Prostate gland (tissue), 2 donors: ENCODE measurements at regions not wholly inside any gene's neighbourhood (a gene's known extent, or its start where the extent isn't known, plus 50 kb on each side); places are given as distances from the start of the nearest gene placed in this dataset.

Source experiments
- POLR2A ChIP-seq: fragments of 450-650 bp; IDR thresholded peaks from one replicate; pipeline ENCODE4 v1.6.1; 2016; ENCODE audit warnings: antibody characterized with exemption, mild to moderate bottlenecking
- TF ChIP-seq, protein P1 (sequence below), 4 experiments: fragments of 200-600 bp in 2 of 4; fragments of 450-650 bp in 2 of 4; sonication (generic) in 2 of 4; IDR thresholded peaks; 1 replicate in 3 of 4; 2 replicates in 1 of 4; pipeline ENCODE4 v1.5.1; 2016 to 2019; ENCODE audit warnings: antibody characterized with exemption in 4 of 4, mild to moderate bottlenecking in 2 of 4, moderate library complexity in 2 of 4

GRCh38 chr2:195603408-195603807 is 53.6 kb upstream of the SLC39A10 start:
- TF ChIP-seq, protein P1, sequence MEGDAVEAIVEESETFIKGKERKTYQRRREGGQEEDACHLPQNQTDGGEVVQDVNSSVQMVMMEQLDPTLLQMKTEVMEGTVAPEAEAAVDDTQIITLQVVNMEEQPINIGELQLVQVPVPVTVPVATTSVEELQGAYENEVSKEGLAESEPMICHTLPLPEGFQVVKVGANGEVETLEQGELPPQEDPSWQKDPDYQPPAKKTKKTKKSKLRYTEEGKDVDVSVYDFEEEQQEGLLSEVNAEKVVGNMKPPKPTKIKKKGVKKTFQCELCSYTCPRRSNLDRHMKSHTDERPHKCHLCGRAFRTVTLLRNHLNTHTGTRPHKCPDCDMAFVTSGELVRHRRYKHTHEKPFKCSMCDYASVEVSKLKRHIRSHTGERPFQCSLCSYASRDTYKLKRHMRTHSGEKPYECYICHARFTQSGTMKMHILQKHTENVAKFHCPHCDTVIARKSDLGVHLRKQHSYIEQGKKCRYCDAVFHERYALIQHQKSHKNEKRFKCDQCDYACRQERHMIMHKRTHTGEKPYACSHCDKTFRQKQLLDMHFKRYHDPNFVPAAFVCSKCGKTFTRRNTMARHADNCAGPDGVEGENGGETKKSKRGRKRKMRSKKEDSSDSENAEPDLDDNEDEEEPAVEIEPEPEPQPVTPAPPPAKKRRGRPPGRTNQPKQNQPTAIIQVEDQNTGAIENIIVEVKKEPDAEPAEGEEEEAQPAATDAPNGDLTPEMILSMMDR (IDR thresholded peaks at IDR 0.05), result no peak
- TF ChIP-seq POLR2A, result no peak
